GM23248 (cell line): ENCODE measurements at regions not wholly inside any gene's neighbourhood (a gene's known extent, or its start where the extent isn't known, plus 50 kb on each side); places are given as distances from the start of the nearest gene placed in this dataset.

ENCODE experiments used
- EZH2 ChIP-seq: fragments of 200-600 bp; sonication (generic); IDR thresholded peaks from 2 replicates; pipeline ENCODE4 v1.6.1; 2018; ENCODE audit warnings: antibody characterized with exemption, mild to moderate bottlenecking; ENCODE audit not compliant: insufficient read depth, poor library complexity, severe bottlenecking
- EZH2phosphoT487 ChIP-seq: fragments of 200-600 bp; sonication (generic); IDR thresholded peaks from 2 replicates; pipeline ENCODE4 v1.6.1; 2018; ENCODE audit warnings: antibody characterized with exemption, moderate library complexity, mild to moderate bottlenecking, low read depth; ENCODE audit not compliant: insufficient read depth

DNA sequence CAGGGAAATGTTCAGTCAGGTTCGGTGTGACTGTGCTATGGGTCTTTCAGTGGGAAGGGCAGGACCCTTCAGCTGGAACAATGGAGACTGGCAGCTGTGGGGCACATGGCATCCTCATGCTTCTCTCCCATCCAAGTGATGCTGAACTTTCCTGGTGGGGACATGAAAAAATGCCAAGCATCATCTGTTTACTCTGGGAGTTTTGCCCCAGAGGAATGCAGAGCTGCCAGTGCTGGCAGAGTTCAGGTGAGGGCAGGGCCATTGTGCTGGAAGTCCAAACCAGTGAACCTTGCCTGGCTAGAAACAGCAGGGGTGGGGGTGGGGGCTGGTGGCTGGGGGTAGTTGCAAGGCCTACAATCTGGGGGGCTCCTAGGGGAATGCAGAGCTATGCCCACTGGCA is 1320.6 kb downstream of the PCDH9 start:
- TF ChIP-seq EZH2, result no peak
- TF ChIP-seq EZH2phosphoT487, result no peak
